SK-MEL-5 (cell line): ENCODE measurements at regions not wholly inside any gene's neighbourhood (a gene's known extent, or its start where the extent isn't known, plus 50 kb on each side); places are given as distances from the start of the nearest gene placed in this dataset.
A peak's percentile ranks its signal among the peaks of the same experiment; 100 is the strongest.

Experiments
- DNase-seq: peaks from one replicate; pipeline ENCODE4 v3.0.0-alpha.2; 2016; ENCODE audit warnings: low read depth, low spot score
- in situ Hi-C: cut with HindIII; loops from 2 replicates; pipeline ENCODE4 v1.10.0; 2016; ENCODE audit warnings: low sequenced_read_pairs, high pct_unique_total_duplicates, low pct_unique_long_range_greater_than_20kb

DNA sequence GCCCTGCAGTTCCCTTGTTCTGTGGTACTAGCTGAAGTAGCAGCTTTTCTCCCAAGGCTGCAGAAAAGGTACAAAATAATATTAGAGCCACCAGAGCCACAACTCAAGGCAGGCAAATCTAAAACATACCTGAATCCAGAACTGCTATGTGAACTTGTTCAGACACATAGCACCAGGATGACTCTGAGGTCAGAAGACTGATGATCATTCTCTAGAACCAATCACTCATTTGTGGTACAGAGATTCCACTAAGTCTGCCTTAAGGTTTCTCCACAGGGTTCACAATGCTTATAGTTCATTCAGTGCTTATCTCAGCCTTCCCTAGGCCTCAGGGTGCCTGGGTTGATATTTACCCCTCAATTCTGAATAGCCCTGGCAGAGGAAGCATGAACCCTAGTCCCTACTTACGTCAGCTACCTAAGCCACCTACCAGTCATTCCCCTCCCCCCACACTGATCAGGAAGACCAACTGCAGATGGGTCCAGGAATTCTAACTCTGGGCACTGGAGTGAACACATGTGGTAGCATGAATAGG lies 140.9 kb upstream of the MOCS1 start:
- in situ Hi-C loops, result no loop called here
- no peak for DNase-seq

DNA sequence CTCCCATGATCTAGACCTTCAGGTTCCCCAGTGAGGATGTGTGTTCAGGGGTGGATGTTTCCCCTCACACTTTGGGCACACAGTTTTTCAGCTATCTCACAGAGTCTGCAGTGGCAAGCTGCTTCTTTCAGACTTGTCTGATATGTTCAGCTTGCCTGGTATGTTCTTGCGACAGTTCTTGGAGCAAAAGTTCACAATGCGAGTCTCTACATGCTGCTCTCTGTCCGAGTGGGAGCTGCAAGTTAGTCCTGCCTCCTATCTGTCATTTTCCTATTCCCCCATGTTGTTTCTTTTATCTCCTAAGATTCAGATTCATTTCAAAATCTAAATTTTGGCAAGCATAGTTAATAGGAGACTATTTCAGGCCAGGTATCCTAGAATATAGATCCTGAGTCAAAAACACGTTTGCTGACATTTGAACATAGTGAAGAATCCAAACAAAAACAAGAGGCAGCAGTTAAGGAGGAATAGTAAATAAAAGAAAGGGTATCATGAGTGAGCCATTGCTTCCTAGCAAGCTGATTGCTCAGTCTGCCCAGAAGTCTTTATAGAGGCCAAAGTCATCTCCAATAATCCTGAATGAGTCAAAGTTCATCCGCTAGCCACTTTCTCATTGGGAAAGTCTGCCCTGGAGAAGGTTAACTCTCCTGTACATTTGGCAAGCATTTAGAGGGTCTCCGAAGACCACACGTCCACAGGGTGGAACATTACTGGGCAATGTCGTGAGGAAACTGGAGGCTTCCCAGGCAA lies 140.2 kb upstream of the MOCS1 start:
- no peak for DNase-seq
- in situ Hi-C loops, result no loop called here

DNA sequence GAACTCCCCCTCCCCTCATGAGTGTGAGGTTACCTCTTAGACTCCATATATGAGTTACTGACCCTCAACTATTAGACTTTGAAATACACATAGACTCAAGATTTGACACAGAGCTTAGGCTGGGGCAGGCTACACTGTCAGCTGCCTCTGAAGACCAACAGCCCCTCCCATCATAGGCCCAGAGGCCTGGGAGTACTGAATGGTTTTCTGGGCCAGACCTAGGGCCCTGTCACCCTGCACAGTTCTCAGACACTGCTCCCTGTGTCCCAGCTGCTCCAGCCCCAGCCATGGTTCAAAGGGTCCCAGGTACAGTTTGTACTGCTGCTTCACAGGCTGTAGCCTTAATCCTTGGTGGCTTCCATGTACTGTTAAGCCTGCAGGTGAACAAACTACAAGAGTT lies 132.1 kb upstream of the MOCS1 start:
- in situ Hi-C loops, result no loop called here
- no peak for DNase-seq

DNA sequence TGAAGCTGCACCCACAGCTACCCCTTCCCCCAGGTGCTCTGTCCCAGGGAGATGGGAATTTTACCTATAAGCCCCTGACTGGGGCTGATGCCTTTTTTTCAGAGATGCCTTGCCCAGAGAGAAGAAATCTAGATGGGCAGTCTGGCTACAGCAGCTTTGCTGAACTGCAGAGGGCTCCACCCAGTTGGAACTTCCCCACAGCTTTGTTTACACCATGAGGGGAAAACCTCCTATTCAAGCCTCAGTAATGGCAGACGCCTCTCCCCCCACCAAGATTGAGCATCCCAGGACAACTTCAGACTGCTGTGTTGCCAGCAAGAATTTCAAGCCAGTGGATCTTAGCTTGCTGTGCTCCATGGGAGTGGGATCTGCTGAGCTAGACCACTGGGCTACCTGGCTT lies 122.6 kb upstream of the MOCS1 start:
- DNase-seq, result no peak
- in situ Hi-C loops, result no loop called here

GRCh38 chr6:40054602-40055001 lies 120.3 kb upstream of the MOCS1 start:
- DNase-seq, result no peak
- in situ Hi-C loops, result no loop called here

DNA sequence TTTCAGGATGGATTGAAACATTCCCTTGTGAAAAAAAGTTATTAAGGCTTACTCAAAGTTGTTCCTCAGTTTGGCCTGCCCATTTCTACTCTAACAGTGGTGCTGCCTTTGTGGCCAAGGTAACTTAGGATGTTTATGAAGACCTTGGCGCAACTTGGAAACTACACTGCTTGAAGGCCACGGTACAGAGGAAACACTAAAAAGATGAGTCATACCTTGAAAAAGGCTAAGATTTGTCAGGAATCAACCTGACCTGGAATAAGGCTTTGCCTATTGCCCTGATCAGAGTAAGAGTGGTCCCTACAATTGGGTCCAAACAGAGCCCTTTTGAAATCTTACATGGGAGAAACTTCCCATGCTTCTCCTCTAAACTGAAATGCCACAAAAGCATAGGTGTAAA lies 119.9 kb upstream of the MOCS1 start:
- in situ Hi-C loops, result no loop called here
- no peak for DNase-seq

GRCh38 chr6:40049128-40049527 lies 114.9 kb upstream of the MOCS1 start:
- DNase-seq, result no peak
- in situ Hi-C loops, result no loop called here

DNA sequence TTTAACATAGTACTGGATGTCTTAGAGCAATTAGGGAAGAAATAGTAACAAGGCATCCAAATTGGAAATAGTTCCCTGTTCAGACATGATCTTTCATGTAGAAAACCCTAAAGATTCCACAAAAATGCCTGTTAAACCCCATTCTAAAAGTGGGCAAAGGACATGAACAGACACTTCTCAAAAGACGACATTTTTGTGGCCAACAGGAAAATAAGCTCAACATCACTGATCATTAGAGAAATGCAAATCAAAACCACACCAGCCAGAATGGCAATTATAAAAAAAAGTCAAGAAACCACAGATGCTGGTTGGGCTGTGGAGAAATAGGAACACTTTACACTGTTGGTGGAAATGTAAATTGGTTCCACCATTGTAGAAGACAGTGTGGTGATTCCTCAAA lies 109.9 kb upstream of the MOCS1 start:
- in situ Hi-C loops, result no loop called here
- DNase-seq, result no peak

DNA sequence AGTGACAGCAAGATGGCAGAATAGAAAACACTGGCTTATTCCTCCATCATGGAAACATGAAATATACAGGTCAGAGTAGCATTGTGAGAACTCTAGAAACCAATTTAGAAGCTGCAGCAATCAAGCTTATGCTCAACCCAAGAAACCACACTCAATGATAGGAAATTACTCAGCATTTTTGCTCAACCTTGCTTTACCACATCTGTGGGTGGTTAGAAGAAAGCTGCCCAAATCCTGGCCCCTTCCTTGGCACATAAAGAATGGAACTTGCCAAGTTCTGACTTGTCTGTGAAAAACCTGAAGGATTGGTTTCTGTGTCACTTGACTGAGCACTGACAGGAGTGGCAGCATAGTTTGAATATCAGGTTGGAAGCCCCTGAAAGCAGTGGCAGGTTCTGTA lies 108.0 kb upstream of the MOCS1 start:
- in situ Hi-C loops, result no loop called here
- no peak for DNase-seq

GRCh38 chr6:40039042-40039441 lies 104.8 kb upstream of the MOCS1 start:
- in situ Hi-C loops, result no loop called here
- DNase-seq, result no peak

DNA sequence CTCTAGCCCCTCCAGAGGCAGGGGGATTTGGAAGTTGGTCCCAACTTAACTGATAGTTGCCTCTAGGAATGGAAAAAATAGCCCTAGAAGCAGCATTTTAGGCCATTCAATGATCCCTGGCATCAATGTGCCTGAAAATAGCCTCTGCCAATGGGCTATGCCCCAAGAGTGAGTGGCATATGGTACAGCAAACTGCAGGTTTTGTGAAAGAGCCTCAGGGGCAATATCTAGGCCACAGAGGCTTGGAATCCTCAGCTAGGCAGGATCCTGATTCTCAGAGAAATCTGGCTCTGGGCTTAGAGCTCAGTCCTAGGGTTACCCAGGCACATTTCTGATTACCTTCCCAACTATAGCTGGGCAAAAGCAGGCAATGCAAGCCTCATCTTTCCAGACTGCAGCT lies 104.4 kb upstream of the MOCS1 start:
- in situ Hi-C loops, result no loop called here
- no peak for DNase-seq

GRCh38 chr6:40037271-40037670 lies 103.0 kb upstream of the MOCS1 start:
- in situ Hi-C loops, result no loop called here
- DNase-seq, result no peak

DNA sequence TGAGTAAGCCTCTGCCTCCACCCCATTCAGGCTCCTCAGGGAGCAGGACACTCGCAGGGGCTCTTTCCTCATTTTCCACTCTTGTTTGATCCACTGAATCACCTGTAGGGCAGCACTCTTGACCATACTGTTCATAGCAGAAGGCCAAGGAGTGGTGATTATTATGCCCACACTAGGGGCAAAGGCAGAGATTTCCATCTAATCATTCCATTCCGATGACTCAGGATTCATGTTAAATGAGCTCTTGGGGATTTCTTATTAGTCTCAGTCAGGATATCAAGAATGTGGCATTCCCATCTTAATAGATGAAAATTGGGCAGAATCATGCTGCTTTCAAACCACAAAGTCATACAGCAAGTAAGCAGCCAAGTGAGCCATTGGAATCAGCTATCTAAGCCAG lies 101.9 kb upstream of the MOCS1 start:
- in situ Hi-C loops, result no loop called here
- no peak for DNase-seq

- in situ Hi-C loops, result no loop called here
- no peak for DNase-seq
Observed at GRCh38 chr6:40028449-40028848, 94.2 kb upstream of the MOCS1 start.

GRCh38 chr6:40022867-40023266 lies 88.6 kb upstream of the MOCS1 start:
- in situ Hi-C loops, result no loop called here
- DNase-seq, result no peak

GRCh38 chr6:40020166-40020565 lies 85.9 kb upstream of the MOCS1 start:
- in situ Hi-C loops, result no loop called here
- DNase-seq, result no peak

DNA sequence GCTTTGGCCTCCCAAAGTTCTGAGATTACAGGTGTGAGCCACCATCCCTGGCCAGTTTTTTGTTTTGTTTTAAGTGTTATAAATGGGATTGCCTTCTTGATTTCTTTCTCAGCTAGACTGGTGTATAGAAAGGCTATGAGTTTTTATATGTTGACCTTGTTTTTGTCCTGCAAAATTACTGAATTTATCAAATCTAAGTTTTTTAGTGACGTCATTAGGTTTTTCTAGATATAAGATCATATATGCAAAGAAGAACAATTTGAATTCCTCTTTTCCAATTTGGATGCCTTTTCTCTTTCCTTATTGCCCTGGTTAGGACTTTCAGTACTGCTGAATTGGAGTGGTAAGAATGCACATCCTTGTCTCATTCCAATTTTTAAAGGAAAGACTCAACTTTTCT lies 81.3 kb upstream of the MOCS1 start:
- no peak for DNase-seq
- in situ Hi-C loops, result no loop called here

DNA sequence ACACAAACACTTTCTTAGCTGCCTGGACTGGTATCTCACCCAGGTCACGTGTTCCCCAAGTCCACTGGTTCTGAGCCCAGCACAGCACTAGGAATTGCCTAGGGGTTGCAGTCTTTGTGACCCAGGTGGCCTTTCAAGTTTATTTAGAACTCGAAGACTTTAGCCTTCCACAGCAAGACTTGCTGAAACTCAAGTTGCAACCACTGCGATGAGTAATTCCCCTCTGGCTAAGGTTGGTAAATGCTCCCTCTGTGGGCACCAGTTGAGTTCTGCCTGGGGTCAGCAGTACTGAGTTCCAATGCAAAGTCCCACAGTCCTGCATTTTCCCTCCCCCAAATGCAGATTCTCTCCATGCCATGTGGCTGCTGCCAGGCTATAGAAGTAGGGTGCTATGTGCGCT lies 77.6 kb upstream of the MOCS1 start:
- DNase-seq, result peak; percentile 54
- in situ Hi-C loops, result no loop called here

DNA sequence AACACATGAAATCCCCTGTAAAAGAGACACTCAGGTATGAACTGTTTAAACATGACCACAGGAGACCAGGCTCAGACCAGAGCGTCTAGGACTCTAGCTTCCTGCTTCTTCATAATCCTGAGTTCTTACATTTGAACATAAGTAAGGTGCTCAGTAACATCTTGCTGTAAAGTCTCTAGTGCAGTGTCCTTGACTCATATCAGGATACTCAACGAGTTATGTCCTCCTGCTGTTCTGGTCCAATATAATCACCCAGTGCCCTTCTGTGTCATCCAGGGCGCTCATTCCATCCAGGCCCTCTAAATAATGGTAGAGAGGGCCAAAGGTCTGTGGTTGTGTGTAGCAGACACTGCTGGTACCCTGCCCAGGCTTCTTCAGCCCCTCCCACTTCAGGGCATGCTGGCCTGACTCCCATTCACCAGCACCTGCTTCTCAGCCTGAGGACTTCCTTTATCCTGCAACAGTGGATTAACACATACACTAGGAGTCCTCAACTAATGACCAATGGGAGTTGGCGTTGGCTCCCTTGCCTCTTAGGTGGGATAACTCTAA lies 66.8 kb upstream of the MOCS1 start:
- no peak for DNase-seq
- in situ Hi-C loops, result no loop called here
